H1 (cell line): ENCODE measurements at regions not wholly inside any gene's neighbourhood (a gene's known extent, or its start where the extent isn't known, plus 50 kb on each side); places are given as distances from the start of the nearest gene placed in this dataset.

Experiments used
- CTCF ChIP-seq, 3 experiments: IDR thresholded peaks; 1 replicate in 2 of 3; 2 replicates in 1 of 3; pipeline versions ENCODE4 v1.5.1 to v1.6.1; 2011; ENCODE audit warnings: low read length in 3 of 3, mild to moderate bottlenecking in 3 of 3, inconsistent platforms in 2 of 3, low read depth in 1 of 3, moderate library complexity in 1 of 3; ENCODE audit not compliant: insufficient read depth in 1 of 3; ENCODE audit errors: control extremely low read depth in 1 of 3
- EGR1 ChIP-seq: IDR thresholded peaks from 2 replicates; pipeline ENCODE4 v1.6.1; 2011; ENCODE audit warnings: low read depth, low read length, borderline replicate concordance
- EP300 ChIP-seq, 2 experiments: IDR thresholded peaks; 1 replicate in 1 of 2; 2 replicates in 1 of 2; pipeline ENCODE4 v1.6.1; 2011 to 2012; ENCODE audit warnings: low read depth in 2 of 2, low read length in 2 of 2, mild to moderate bottlenecking in 2 of 2, borderline replicate concordance in 1 of 2, inconsistent platforms in 1 of 2, moderate library complexity in 1 of 2
- PHF8 ChIP-seq: fragments of 200-600 bp; sonication (generic); conservative IDR thresholded peaks from 2 replicates; pipeline ENCODE4 v1.7.1; 2012; ENCODE audit warnings: low read depth, mild to moderate bottlenecking, inconsistent platforms, low read length, moderate library complexity
- POLR2A ChIP-seq, 2 experiments: IDR thresholded peaks; 1 replicate in 1 of 2; 2 replicates in 1 of 2; pipeline ENCODE4 v1.6.1; 2011; ENCODE audit warnings: low read depth in 2 of 2, low read length in 2 of 2, mild to moderate bottlenecking in 2 of 2; ENCODE audit errors: control extremely low read depth in 1 of 2
- POLR2AphosphoS5 ChIP-seq: IDR thresholded peaks from 2 replicates; pipeline ENCODE4 v1.6.1; 2011; ENCODE audit warnings: low read depth, low read length
- USF2 ChIP-seq: IDR thresholded peaks from 2 replicates; pipeline ENCODE4 v1.6.1; 2011; ENCODE audit warnings: low read length, improper control_type of control experiment
- ZNF274 ChIP-seq: IDR thresholded peaks from 2 replicates; pipeline ENCODE4 v1.7.0; 2012; ENCODE audit warnings: low read length, borderline replicate concordance; ENCODE audit errors: extremely low read depth
- TF ChIP-seq, protein P1 (sequence below): IDR thresholded peaks from 2 replicates; pipeline ENCODE4 v1.6.1; 2011; ENCODE audit warnings: low read depth, mild to moderate bottlenecking, low read length; ENCODE audit not compliant: insufficient read depth

DNA sequence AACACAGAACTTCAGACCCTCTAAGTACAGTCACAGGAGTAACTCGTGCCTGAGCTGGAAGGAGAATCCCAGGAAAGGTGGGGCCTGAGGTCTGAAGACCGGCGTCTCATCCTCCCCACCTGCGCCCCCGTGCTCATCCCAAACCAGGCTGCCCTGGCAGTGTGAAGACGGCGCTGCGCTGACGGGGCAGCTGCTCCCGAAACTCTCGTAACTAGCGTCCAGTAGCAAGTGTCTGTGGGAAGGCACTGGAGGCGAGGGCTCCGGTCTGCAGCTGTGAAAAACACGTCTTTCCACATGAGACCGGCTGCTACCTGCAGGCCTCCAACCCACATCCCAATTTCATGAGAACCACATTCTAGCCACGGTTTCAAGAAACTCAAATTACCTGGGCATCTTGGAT lies 136.6 kb upstream of the RNF32 start:
- TF ChIP-seq, protein P1, sequence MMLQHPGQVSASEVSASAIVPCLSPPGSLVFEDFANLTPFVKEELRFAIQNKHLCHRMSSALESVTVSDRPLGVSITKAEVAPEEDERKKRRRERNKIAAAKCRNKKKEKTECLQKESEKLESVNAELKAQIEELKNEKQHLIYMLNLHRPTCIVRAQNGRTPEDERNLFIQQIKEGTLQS: no peak
- TF ChIP-seq EP300 (IDR thresholded peaks at IDR 0.05; ENCODE audit: borderline replicate concordance in 1 of 2, low read depth in 2 of 2, low read length in 2 of 2) (no peak), USF2 (no peak), CTCF (IDR thresholded peaks at IDR 0.05; ENCODE audit: control extremely low read depth in 1 of 3, insufficient read depth in 1 of 3, low read depth in 1 of 3, low read length in 3 of 3) (no peak), POLR2A (IDR thresholded peaks at IDR 0.05; ENCODE audit: control extremely low read depth in 1 of 2, low read depth in 2 of 2, low read length in 2 of 2) (no peak), ZNF274 (no peak), PHF8 (no peak), POLR2AphosphoS5 (no peak), EGR1 (no peak)
